Panc1 (cell line): ENCODE measurements at regions not wholly inside any gene's neighbourhood (a gene's known extent, or its start where the extent isn't known, plus 50 kb on each side); places are given as distances from the start of the nearest gene placed in this dataset.

Experiments
- ATAC-seq: fragments of 200-7000 bp; cut with Tn5 transposase; 2 replicates; pipeline ENCODE4 v1.9.1; 2020; ENCODE audit warnings: mild to moderate bottlenecking, moderate library complexity
- BruUV-seq: library from RNA; stranded (reverse); fragments of 400-500 nt; replicated peaks from 2 replicates; lab custom pipeline; 2021; lab: Mats Ljungman, UMichigan
- CTCF ChIA-PET: fragments of 300-600 bp; sonication (Branson Sonifier 250); formaldehyde crosslinking; loops from one replicate; lab custom pipeline; 2022; ENCODE audit warnings: antibody characterized with exemption; lab: Charles Lee
- POLR2A ChIA-PET: fragments of 300-600 bp; sonication (Branson Sonifier 250); formaldehyde crosslinking; loops from one replicate; lab custom pipeline; 2022; ENCODE audit warnings: antibody characterized with exemption; lab: Charles Lee
- DNase-seq: peaks from one replicate; pipeline ENCODE4 v3.0.0-alpha.2; 2010; ENCODE audit warnings: low read depth, low spot score
- H3K27ac ChIP-seq: 2 replicates; pipeline ENCODE4 v1.5.1; 2011; ENCODE audit warnings: mild to moderate bottlenecking, low read length, inconsistent platforms
- H3K27me3 ChIP-seq: fragments of 200-500 bp; sonication (Bioruptor generic); 2 replicates; pipeline ENCODE4 v1.6.0; 2014; ENCODE audit warnings: low read length, inconsistent platforms; ENCODE audit not compliant: control insufficient read depth, insufficient read depth
- H3K36me3 ChIP-seq: fragments of 200-500 bp; sonication (Bioruptor generic); 2 replicates; pipeline ENCODE4 v1.5.1; 2014; ENCODE audit warnings: inconsistent platforms, mild to moderate bottlenecking, low read length, moderate library complexity; ENCODE audit not compliant: control insufficient read depth, insufficient read depth
- H3K4me1 ChIP-seq: 2 replicates; pipeline ENCODE4 v1.5.1; 2011; ENCODE audit warnings: inconsistent platforms, mild to moderate bottlenecking, low read length, moderate library complexity; ENCODE audit not compliant: control insufficient read depth, insufficient read depth
- H3K4me3 ChIP-seq, 2 experiments: 2 replicates each; pipeline ENCODE4 v1.5.1; 2011 to 2012; ENCODE audit warnings: low read depth in 2 of 2, low read length in 2 of 2, mild to moderate bottlenecking in 2 of 2, inconsistent platforms in 1 of 2, moderate library complexity in 1 of 2
- H3K9me3 ChIP-seq: fragments of 200-500 bp; sonication (Bioruptor generic); 2 replicates; pipeline ENCODE4 v1.5.1; 2014; ENCODE audit warnings: low read depth, mild to moderate bottlenecking, inconsistent platforms, low read length, moderate library complexity; ENCODE audit not compliant: control insufficient read depth, insufficient read depth
- CTCF ChIP-seq: fragments of 450-650 bp; IDR thresholded peaks from 2 replicates; pipeline ENCODE4 v1.5.1; 2017; ENCODE audit warnings: mild to moderate bottlenecking
- POLR2AphosphoS5 ChIP-seq: IDR thresholded peaks from 2 replicates; pipeline ENCODE4 v1.6.1; 2012; ENCODE audit warnings: mild to moderate bottlenecking, low read depth, low read length, moderate library complexity
- REST ChIP-seq, 2 experiments: IDR thresholded peaks; 2 replicates each; pipeline ENCODE4 v1.6.1; 2011 to 2012; ENCODE audit warnings: low read depth in 2 of 2, control low read depth in 1 of 2, low read length in 1 of 2, mild to moderate bottlenecking in 1 of 2, moderate library complexity in 1 of 2; ENCODE audit not compliant: insufficient read depth in 1 of 2
- SIN3A ChIP-seq: IDR thresholded peaks from 2 replicates; pipeline ENCODE4 v1.6.1; 2012; ENCODE audit warnings: low read depth, mild to moderate bottlenecking, low read length, moderate library complexity, borderline replicate concordance; ENCODE audit not compliant: insufficient read depth
- TCF7L2 ChIP-seq: IDR thresholded peaks from 2 replicates; pipeline ENCODE4 v1.6.1; 2011; ENCODE audit warnings: mild to moderate bottlenecking, low read depth, low read length, inconsistent platforms
- in situ Hi-C: cut with HindIII; loops from 2 replicates; pipeline ENCODE4 v1.10.0; 2016; ENCODE audit warnings: low sequenced_read_pairs, low pct_unique_long_range_greater_than_20kb
- intact Hi-C: fragments of 100-400 bp; cut with micrococcal nuclease; formaldehyde crosslinking; loops from one replicate; pipeline ENCODE4 v1.10.0; 2022; ENCODE audit not compliant: unreplicated experiment

DNA sequence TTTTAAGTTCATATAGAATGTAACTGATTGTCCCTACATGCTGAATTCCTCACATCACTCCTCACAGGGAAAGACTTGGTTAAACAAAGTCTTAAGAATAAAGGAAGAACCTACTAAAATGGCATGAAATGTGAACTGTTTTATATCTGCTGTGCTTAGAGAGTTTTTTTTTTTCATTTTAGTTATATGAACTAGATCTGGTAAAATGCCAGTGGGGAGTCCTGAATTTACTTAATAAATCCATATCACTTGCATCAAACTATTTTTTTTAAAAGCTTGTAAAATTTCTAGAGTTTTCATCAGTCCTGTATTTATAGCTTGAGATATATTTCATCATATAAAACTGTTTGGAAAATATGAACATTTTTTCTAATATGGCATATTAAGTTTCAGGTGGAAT lies 1528.6 kb downstream of the EFNA5 start:
- ChIA-PET CTCF (no interaction called here), POLR2A (no interaction called here)
- no TSS peak for BruUV-seq
- intact Hi-C loops = no loop called here
- Histone ChIP-seq H3K36me3 (no peaks in the 10 kb centered on the region), H3K27ac (no peak overlapping the region), H3K4me3 (no peak overlapping the region), H3K4me1 (no peaks in the 10 kb centered on the region), H3K9me3 (no peaks in the 10 kb centered on the region), H3K27me3 (no peaks in the 10 kb centered on the region)
- in situ Hi-C loops = no loop called here
- DNase-seq = no peak
- TF ChIP-seq POLR2AphosphoS5 = no peak
- TF ChIP-seq CTCF = no peak
- no peak for TF ChIP-seq TCF7L2
- no peak for TF ChIP-seq SIN3A
- no peak for TF ChIP-seq REST (IDR thresholded peaks at IDR 0.05; ENCODE audit: insufficient read depth in 1 of 2, low read depth in 2 of 2, low read length in 1 of 2)
- no peak for ATAC-seq

DNA sequence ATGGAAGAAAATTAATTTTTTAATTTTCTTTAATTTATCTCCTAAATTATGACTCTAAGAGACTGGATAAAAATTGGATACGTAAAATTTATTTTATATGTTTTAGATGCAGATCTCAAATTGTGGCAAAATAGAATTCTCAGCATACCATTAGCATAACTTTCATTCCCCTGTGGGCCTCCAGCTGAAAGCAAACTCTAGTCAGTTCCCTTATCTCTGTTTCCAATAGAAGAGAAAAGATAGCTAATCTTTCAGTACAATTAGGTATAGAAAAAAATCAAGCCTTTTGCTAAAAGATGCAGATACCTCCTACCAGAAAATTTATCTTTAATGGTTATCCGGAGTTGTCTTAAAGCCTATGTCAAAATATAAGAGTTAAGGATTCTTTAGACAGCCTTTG lies 1530.6 kb downstream of the EFNA5 start:
- Histone ChIP-seq H3K4me1 (no peaks in the 10 kb centered on the region), H3K9me3 (no peaks in the 10 kb centered on the region), H3K27ac (no peak overlapping the region), H3K4me3 (no peak overlapping the region), H3K27me3 (no peaks in the 10 kb centered on the region), H3K36me3 (no peaks in the 10 kb centered on the region)
- CTCF ChIA-PET = no interaction called here
- POLR2A ChIA-PET = interaction anchor here (0.7 kb wide), 1 partner anchor 174 kb away, joined by 3 read pairs; no protein-coding TSS in a partner anchor
- TF ChIP-seq CTCF = no peak
- TF ChIP-seq POLR2AphosphoS5 = no peak
- TF ChIP-seq REST (IDR thresholded peaks at IDR 0.05; ENCODE audit: insufficient read depth in 1 of 2, low read depth in 2 of 2, low read length in 1 of 2) = no peak
- DNase-seq (no peak), ATAC-seq (no peak)
- no TSS peak for BruUV-seq
- intact Hi-C loops = no loop called here
- in situ Hi-C loops = no loop called here
